Osteocyte (in vitro differentiated cells): ENCODE measurements at regions not wholly inside any gene's neighbourhood (a gene's known extent, or its start where the extent isn't known, plus 50 kb on each side); places are given as distances from the start of the nearest gene placed in this dataset.

Experiments used
- DNase-seq: peaks from one replicate; pipeline ENCODE4 v3.0.0; 2021; ENCODE audit warnings: mixed read lengths; ENCODE audit not compliant: unreplicated experiment; ENCODE audit errors: extremely low spot score
- H3K27ac Mint-ChIP-seq: one replicate; pipeline ENCODE4 v1.8.0; 2021; ENCODE audit warnings: mild to moderate bottlenecking, mixed read lengths; ENCODE audit not compliant: unreplicated experiment
- H3K27me3 Mint-ChIP-seq: one replicate; pipeline ENCODE4 v1.8.0; 2021; ENCODE audit warnings: mixed read lengths; ENCODE audit not compliant: unreplicated experiment
- H3K36me3 Mint-ChIP-seq: one replicate; pipeline ENCODE4 v1.8.0; 2021; ENCODE audit warnings: mixed read lengths; ENCODE audit not compliant: unreplicated experiment
- H3K4me1 Mint-ChIP-seq: one replicate; pipeline ENCODE4 v1.8.0; 2021; ENCODE audit warnings: mixed read lengths; ENCODE audit not compliant: unreplicated experiment
- H3K4me3 Mint-ChIP-seq: one replicate; pipeline ENCODE4 v1.8.0; 2021; ENCODE audit warnings: mild to moderate bottlenecking, moderate library complexity, mixed read lengths; ENCODE audit not compliant: unreplicated experiment
- H3K9me3 Mint-ChIP-seq: one replicate; pipeline ENCODE4 v1.8.0; 2021; ENCODE audit warnings: mixed read lengths; ENCODE audit not compliant: unreplicated experiment
- TF ChIP-seq, protein P1 (sequence below): fragments of 200-600 bp; sonication (generic); IDR thresholded peaks from 2 replicates; pipeline ENCODE4 v1.5.0; 2021; ENCODE audit warnings: antibody characterized with exemption, mild to moderate bottlenecking, moderate library complexity

GRCh38 chrX:118179161-118179560 lies 62.6 kb upstream of the KLHL13 start:
- no peaks in the 10 kb centered on the region for H3K36me3 Mint-ChIP-seq
- TF ChIP-seq, protein P1, sequence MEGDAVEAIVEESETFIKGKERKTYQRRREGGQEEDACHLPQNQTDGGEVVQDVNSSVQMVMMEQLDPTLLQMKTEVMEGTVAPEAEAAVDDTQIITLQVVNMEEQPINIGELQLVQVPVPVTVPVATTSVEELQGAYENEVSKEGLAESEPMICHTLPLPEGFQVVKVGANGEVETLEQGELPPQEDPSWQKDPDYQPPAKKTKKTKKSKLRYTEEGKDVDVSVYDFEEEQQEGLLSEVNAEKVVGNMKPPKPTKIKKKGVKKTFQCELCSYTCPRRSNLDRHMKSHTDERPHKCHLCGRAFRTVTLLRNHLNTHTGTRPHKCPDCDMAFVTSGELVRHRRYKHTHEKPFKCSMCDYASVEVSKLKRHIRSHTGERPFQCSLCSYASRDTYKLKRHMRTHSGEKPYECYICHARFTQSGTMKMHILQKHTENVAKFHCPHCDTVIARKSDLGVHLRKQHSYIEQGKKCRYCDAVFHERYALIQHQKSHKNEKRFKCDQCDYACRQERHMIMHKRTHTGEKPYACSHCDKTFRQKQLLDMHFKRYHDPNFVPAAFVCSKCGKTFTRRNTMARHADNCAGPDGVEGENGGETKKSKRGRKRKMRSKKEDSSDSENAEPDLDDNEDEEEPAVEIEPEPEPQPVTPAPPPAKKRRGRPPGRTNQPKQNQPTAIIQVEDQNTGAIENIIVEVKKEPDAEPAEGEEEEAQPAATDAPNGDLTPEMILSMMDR: no peak
- no peaks in the 10 kb centered on the region for H3K27me3 Mint-ChIP-seq
- H3K4me3 Mint-ChIP-seq: no peak overlapping the region
- no peak overlapping the region for H3K27ac Mint-ChIP-seq
- H3K9me3 Mint-ChIP-seq: peaks cover 10% of the 10 kb centered on the region
- no peak for DNase-seq
- no peaks in the 10 kb centered on the region for H3K4me1 Mint-ChIP-seq

- Mint-ChIP-seq H3K36me3 (no peaks in the 10 kb centered on the region), H3K9me3 (peaks cover 11% of the 10 kb centered on the region), H3K4me3 (no peak overlapping the region), H3K27ac (no peak overlapping the region), H3K27me3 (no peaks in the 10 kb centered on the region), H3K4me1 (no peaks in the 10 kb centered on the region)
- DNase-seq: no peak
- TF ChIP-seq, protein P1: no peak
These were observed 63.1 kb upstream of the KLHL13 start for GRCh38 chrX:118179718-118180117.

DNA sequence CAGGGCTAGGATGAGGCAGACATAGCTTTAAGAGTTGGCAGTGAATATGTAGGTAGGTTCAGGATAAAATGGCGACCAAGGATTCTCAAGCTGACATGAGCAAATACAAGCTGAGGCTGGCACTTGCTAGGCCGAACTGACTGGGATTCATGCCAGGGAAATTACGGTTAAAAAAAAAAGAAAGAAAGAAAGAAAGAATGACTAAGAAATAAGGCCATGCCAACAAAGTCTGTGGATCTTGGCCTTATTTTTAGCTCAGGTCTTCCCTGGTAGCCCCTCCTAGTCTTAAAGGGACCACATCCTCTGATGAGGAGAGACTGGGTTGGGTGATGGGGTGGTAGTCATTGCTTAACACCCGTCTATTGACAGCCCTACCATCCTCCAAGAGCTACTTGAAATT lies 64.4 kb upstream of the KLHL13 start:
- Mint-ChIP-seq H3K9me3 (peaks cover 11% of the 10 kb centered on the region), H3K36me3 (no peaks in the 10 kb centered on the region), H3K27me3 (no peaks in the 10 kb centered on the region), H3K4me1 (no peaks in the 10 kb centered on the region), H3K27ac (no peak overlapping the region), H3K4me3 (no peak overlapping the region)
- TF ChIP-seq, protein P1: no peak
- no peak for DNase-seq

DNA sequence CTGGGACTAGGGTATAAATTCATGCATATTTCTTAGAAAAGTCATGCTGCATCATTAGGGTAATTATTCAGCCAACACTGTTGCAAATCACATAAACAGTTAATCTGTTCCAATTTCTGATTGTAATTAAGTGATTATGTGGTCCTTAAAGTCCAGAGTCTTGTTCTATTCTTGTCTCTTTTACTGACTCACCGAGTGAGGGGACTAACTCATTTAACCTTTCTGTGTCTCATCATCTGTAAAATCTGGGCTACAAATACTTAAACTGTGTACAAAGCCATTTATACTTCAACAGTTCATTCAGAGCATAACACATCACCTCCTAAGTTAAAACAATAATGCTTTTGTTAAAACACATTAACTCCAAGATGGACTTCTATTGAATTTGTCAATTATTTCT lies 65.4 kb upstream of the KLHL13 start:
- TF ChIP-seq, protein P1: no peak
- H3K36me3 Mint-ChIP-seq: no peaks in the 10 kb centered on the region
- peaks cover 11% of the 10 kb centered on the region for H3K9me3 Mint-ChIP-seq
- no peaks in the 10 kb centered on the region for H3K27me3 Mint-ChIP-seq
- no peak for DNase-seq
- H3K4me3 Mint-ChIP-seq: no peak overlapping the region
- no peaks in the 10 kb centered on the region for H3K4me1 Mint-ChIP-seq
- no peak overlapping the region for H3K27ac Mint-ChIP-seq

- DNase-seq: no peak
- Mint-ChIP-seq H3K36me3 (no peaks in the 10 kb centered on the region), H3K4me1 (no peaks in the 10 kb centered on the region), H3K4me3 (no peak overlapping the region), H3K27me3 (no peaks in the 10 kb centered on the region), H3K9me3 (peaks cover 11% of the 10 kb centered on the region), H3K27ac (no peak overlapping the region)
- TF ChIP-seq, protein P1: no peak
These were observed 66.1 kb upstream of the KLHL13 start for GRCh38 chrX:118182681-118183080.
